ENCODE measurements at regions not wholly inside any gene's neighbourhood (a gene's known extent, or its start where the extent isn't known, plus 50 kb on each side); places are given as distances from the start of the nearest gene placed in this dataset.
"Not testable (repeated sequence)": the region's sequence is repeated elsewhere in the genome, so short reads cannot be mapped to it uniquely, and the experiment has no call there.

GRCh38 chr3:75962054-75962453 is 176.7 kb upstream of the ZNF717 start:
- TF ChIP-seq, protein P1, sequence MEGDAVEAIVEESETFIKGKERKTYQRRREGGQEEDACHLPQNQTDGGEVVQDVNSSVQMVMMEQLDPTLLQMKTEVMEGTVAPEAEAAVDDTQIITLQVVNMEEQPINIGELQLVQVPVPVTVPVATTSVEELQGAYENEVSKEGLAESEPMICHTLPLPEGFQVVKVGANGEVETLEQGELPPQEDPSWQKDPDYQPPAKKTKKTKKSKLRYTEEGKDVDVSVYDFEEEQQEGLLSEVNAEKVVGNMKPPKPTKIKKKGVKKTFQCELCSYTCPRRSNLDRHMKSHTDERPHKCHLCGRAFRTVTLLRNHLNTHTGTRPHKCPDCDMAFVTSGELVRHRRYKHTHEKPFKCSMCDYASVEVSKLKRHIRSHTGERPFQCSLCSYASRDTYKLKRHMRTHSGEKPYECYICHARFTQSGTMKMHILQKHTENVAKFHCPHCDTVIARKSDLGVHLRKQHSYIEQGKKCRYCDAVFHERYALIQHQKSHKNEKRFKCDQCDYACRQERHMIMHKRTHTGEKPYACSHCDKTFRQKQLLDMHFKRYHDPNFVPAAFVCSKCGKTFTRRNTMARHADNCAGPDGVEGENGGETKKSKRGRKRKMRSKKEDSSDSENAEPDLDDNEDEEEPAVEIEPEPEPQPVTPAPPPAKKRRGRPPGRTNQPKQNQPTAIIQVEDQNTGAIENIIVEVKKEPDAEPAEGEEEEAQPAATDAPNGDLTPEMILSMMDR (IDR thresholded peaks at IDR 0.05; ENCODE audit: borderline replicate concordance, extremely low read depth, low read length, poor library complexity, severe bottlenecking) = not testable (repeated sequence)
- TF ChIP-seq EZH2 (IDR thresholded peaks at IDR 0.05; ENCODE audit: borderline replicate concordance, low read depth, low read length, severe bottlenecking) = not testable (repeated sequence)

Data from DND-41 (cell line).